Mesenchymal stem cell (in vitro differentiated cells and primary cell): ENCODE measurements at regions not wholly inside any gene's neighbourhood (a gene's known extent, or its start where the extent isn't known, plus 50 kb on each side); places are given as distances from the start of the nearest gene placed in this dataset.
A peak's percentile ranks its signal among the peaks of the same experiment; 100 is the strongest.

Experiments used
- DNase-seq: peaks from one replicate; pipeline ENCODE4 v3.0.0-alpha.2; 2013
- H2AFZ ChIP-seq: one replicate; pipeline ENCODE4 v1.6.1; 2013; ENCODE audit warnings: low read depth, mild to moderate bottlenecking, control low read depth, inconsistent platforms, low read length, moderate library complexity
- H2AK5ac ChIP-seq: 2 replicates; pipeline ENCODE4 v1.6.1; 2013; ENCODE audit warnings: low read length, moderate library complexity, mild to moderate bottlenecking, inconsistent platforms; ENCODE audit not compliant: severe bottlenecking
- H2BK120ac ChIP-seq: one replicate; pipeline ENCODE4 v1.6.1; 2013; ENCODE audit warnings: low read depth, mild to moderate bottlenecking, inconsistent platforms, low read length, moderate library complexity
- H2BK12ac ChIP-seq, 2 experiments: one replicate each; pipeline ENCODE4 v1.6.1; 2013; ENCODE audit warnings: inconsistent platforms in 2 of 2, low read length in 2 of 2, mild to moderate bottlenecking in 2 of 2, moderate library complexity in 2 of 2, control low read depth in 1 of 2
- H2BK15ac ChIP-seq: one replicate; pipeline ENCODE4 v1.6.1; 2013; ENCODE audit warnings: mild to moderate bottlenecking, low read depth, inconsistent platforms; ENCODE audit not compliant: poor library complexity, severe bottlenecking
- H2BK5ac ChIP-seq: 2 replicates; pipeline ENCODE4 v1.6.1; 2013; ENCODE audit warnings: low read depth, mild to moderate bottlenecking, low read length, control low read depth, inconsistent platforms; ENCODE audit not compliant: poor library complexity, severe bottlenecking
- H3K14ac ChIP-seq, 2 experiments: one replicate each; pipeline ENCODE4 v1.6.1; 2013; ENCODE audit warnings: inconsistent platforms in 2 of 2, low read length in 2 of 2, control low read depth in 1 of 2, mild to moderate bottlenecking in 1 of 2, moderate library complexity in 1 of 2
- H3K18ac ChIP-seq, 2 experiments: one replicate each; pipeline ENCODE4 v1.6.1; 2013; ENCODE audit warnings: inconsistent platforms in 2 of 2, low read length in 2 of 2, control low read depth in 1 of 2, low read depth in 1 of 2, mild to moderate bottlenecking in 1 of 2
- H3K23ac ChIP-seq, 2 experiments: one replicate each; pipeline ENCODE4 v1.6.1; 2013; ENCODE audit warnings: inconsistent platforms in 2 of 2, low read length in 2 of 2, mild to moderate bottlenecking in 2 of 2, moderate library complexity in 2 of 2, control low read depth in 1 of 2
- H3K27ac ChIP-seq: 2 replicates; pipeline ENCODE4 v1.5.1; 2013; ENCODE audit warnings: mild to moderate bottlenecking, moderate library complexity, low read length, control low read depth, inconsistent platforms; ENCODE audit not compliant: poor library complexity, severe bottlenecking
- H3K27me3 ChIP-seq, 2 experiments: 2 replicates each; pipeline versions ENCODE4 v1.6.1 to v1.7.0; 2013; ENCODE audit warnings: low read length in 2 of 2, mild to moderate bottlenecking in 2 of 2, moderate library complexity in 2 of 2, control low read depth in 1 of 2, inconsistent platforms in 1 of 2; ENCODE audit not compliant: control insufficient read depth in 1 of 2, insufficient read depth in 1 of 2
- H3K36me3 ChIP-seq, 2 experiments: 2 replicates each; pipeline versions ENCODE4 v1.6.1 to v1.7.0; 2013; ENCODE audit warnings: low read length in 2 of 2, control low read depth in 1 of 2, inconsistent platforms in 1 of 2, low read depth in 1 of 2, mild to moderate bottlenecking in 1 of 2; ENCODE audit not compliant: insufficient read depth in 2 of 2, control insufficient read depth in 1 of 2
- H3K4ac ChIP-seq, 2 experiments: one replicate each; pipeline ENCODE4 v1.6.1; 2013; ENCODE audit warnings: inconsistent platforms in 2 of 2, low read length in 2 of 2, mild to moderate bottlenecking in 2 of 2, moderate library complexity in 2 of 2, control low read depth in 1 of 2, low read depth in 1 of 2
- H3K4me1 ChIP-seq: 2 replicates; pipeline ENCODE4 v1.6.1; 2013; ENCODE audit warnings: low read depth, low read length, control low read depth; ENCODE audit not compliant: control insufficient read depth, insufficient read depth
- H3K4me2 ChIP-seq: 2 replicates; pipeline ENCODE4 v1.6.1; 2013; ENCODE audit warnings: low read length, mild to moderate bottlenecking, inconsistent platforms; ENCODE audit not compliant: poor library complexity, severe bottlenecking
- H3K4me3 ChIP-seq, 2 experiments: 2 replicates each; pipeline versions ENCODE4 v1.5.1 to v1.7.0; 2013; ENCODE audit warnings: low read length in 2 of 2, mild to moderate bottlenecking in 2 of 2, control low read depth in 1 of 2, low read depth in 1 of 2; ENCODE audit not compliant: insufficient read depth in 1 of 2
- H3K79me1 ChIP-seq: replicated peaks from 2 replicates; pipeline ENCODE4 v1.6.1; 2013; ENCODE audit warnings: mild to moderate bottlenecking, control low read depth, low read length, inconsistent platforms; ENCODE audit not compliant: poor library complexity, severe bottlenecking
- H3K9ac ChIP-seq: 2 replicates; pipeline ENCODE4 v1.7.0; 2013; ENCODE audit warnings: mild to moderate bottlenecking, low read length, moderate library complexity
- H3K9me3 ChIP-seq: 2 replicates; pipeline ENCODE4 v1.7.0; 2013; ENCODE audit warnings: mild to moderate bottlenecking, low read length; ENCODE audit not compliant: control insufficient read depth
- H4K8ac ChIP-seq: one replicate; pipeline ENCODE4 v1.6.1; 2013; ENCODE audit warnings: inconsistent platforms, mild to moderate bottlenecking, low read length, moderate library complexity
- H4K91ac ChIP-seq: one replicate; pipeline ENCODE4 v1.6.1; 2013; ENCODE audit warnings: mild to moderate bottlenecking, low read length, inconsistent platforms
- WGBS: methylation state at CpG from one replicate; pipeline ENCODE4 v1.1.7; 2013; ENCODE audit warnings: mixed read lengths; 5-methylcytosine and 5-hydroxymethylcytosine counted together

- H3K9me3 ChIP-seq = no peaks in the 10 kb centered on the region
- no peak overlapping the region for H2BK120ac ChIP-seq
- H4K8ac ChIP-seq = no peak overlapping the region
- H3K14ac ChIP-seq = no peak overlapping the region
- H3K4me2 ChIP-seq = no peak overlapping the region
- no peak for DNase-seq
- no peak overlapping the region for H4K91ac ChIP-seq
- no peak overlapping the region for H3K18ac ChIP-seq
- no peak overlapping the region for H3K4ac ChIP-seq
- no peaks in the 10 kb centered on the region for H3K27me3 ChIP-seq
- H2AFZ ChIP-seq = no peak overlapping the region
- H3K27ac ChIP-seq = no peak overlapping the region
- no peak overlapping the region for H2BK15ac ChIP-seq
- 83% methylated on average over 6 of the region's 7 CpGs for WGBS
- H2AK5ac ChIP-seq = no peak overlapping the region
- no peaks in the 10 kb centered on the region for H3K36me3 ChIP-seq
- H3K4me3 ChIP-seq = no peak overlapping the region
- no peak overlapping the region for H3K9ac ChIP-seq
- no peak overlapping the region for H2BK12ac ChIP-seq
- no peaks in the 10 kb centered on the region for H3K79me1 ChIP-seq
- H3K4me1 ChIP-seq = no peaks in the 10 kb centered on the region
- no peak overlapping the region for H2BK5ac ChIP-seq
- H3K23ac ChIP-seq = no peak overlapping the region
Observed at GRCh38 chrX:144494074-144494473, 610.2 kb downstream of the UBE2NL start.

GRCh38 chrX:144531877-144532276 lies 648.0 kb downstream of the UBE2NL start:
- 68% methylated on average over 2 of the region's 3 CpGs for WGBS
- no peak for DNase-seq
- Histone ChIP-seq H2BK120ac (no peak overlapping the region), H2AK5ac (no peak overlapping the region), H3K4me3 (no peak overlapping the region), H4K91ac (no peak overlapping the region), H3K23ac (no peak overlapping the region), H3K27ac (no peak overlapping the region), H2BK5ac (no peak overlapping the region), H3K14ac (no peak overlapping the region), H3K27me3 (no peaks in the 10 kb centered on the region), H3K18ac (no peak overlapping the region), H4K8ac (no peak overlapping the region), H3K4me1 (no peaks in the 10 kb centered on the region), H3K9me3 (no peaks in the 10 kb centered on the region), H3K4me2 (no peak overlapping the region), H2AFZ (no peak overlapping the region), H3K9ac (no peak overlapping the region), H3K36me3 (no peaks in the 10 kb centered on the region), H3K79me1 (no peaks in the 10 kb centered on the region), H2BK15ac (no peak overlapping the region), H3K4ac (no peak overlapping the region), H2BK12ac (no peak overlapping the region)

DNA sequence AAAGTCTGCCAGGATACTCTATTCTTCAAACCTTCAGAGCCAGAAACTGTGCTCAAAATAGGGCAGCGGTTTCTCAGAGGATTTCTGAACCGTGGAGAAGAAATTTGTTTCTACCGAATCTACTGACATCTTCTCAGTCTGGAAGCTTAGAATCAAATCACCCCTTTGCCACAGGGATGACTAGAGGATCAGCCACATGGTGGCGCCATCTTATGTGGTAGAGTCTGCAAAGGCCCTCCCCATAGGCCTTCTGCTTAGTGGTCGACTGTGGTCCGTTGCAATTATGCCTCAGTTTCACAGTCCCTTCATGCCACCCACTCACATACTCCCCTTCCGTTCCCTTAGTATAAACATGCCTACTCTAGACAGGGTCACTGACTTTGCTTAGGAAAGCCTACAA lies 680.7 kb upstream of the SPANXN1 start:
- no peak overlapping the region for H4K8ac ChIP-seq
- no peak overlapping the region for H2BK5ac ChIP-seq
- H2BK15ac ChIP-seq = no peak overlapping the region
- H2AK5ac ChIP-seq = no peak overlapping the region
- H3K79me1 ChIP-seq = no peaks in the 10 kb centered on the region
- 65% methylated on average over 5 of the region's 7 CpGs for WGBS
- H3K9ac ChIP-seq = no peak overlapping the region
- H3K27me3 ChIP-seq = no peaks in the 10 kb centered on the region
- no peak overlapping the region for H4K91ac ChIP-seq
- H3K4me2 ChIP-seq = no peak overlapping the region
- no peak overlapping the region for H2BK12ac ChIP-seq
- no peak overlapping the region for H2BK120ac ChIP-seq
- no peaks in the 10 kb centered on the region for H3K36me3 ChIP-seq
- no peak overlapping the region for H3K27ac ChIP-seq
- H3K4me1 ChIP-seq = no peaks in the 10 kb centered on the region
- no peak overlapping the region for H3K4ac ChIP-seq
- H3K4me3 ChIP-seq = no peak overlapping the region
- no peak overlapping the region for H3K18ac ChIP-seq
- H3K23ac ChIP-seq = no peak overlapping the region
- DNase-seq = peak; percentile 0
- H3K14ac ChIP-seq = no peak overlapping the region
- H2AFZ ChIP-seq = no peak overlapping the region
- H3K9me3 ChIP-seq = no peaks in the 10 kb centered on the region

DNA sequence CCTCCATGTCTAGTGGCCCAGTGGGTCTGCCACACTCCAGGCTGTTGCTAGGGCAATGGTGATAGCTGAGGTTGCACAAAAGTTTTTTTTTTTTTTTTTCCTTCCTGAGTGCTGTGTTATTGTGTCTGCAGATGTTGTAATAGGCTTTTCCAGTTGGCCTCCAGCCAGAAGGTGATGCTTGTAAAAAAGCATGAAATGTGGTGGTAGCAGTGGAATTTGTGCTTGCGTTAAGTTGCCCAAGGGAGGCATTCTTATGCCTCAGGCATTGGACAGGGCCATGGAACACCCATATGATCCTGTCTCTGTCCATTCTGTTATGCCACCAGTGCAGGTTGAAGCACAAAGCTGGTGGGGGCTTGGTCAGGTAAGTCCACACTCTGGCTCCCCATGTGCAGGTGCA lies 660.5 kb upstream of the SPANXN1 start:
- Histone ChIP-seq H2BK15ac (no peak overlapping the region), H2BK12ac (no peak overlapping the region), H2AFZ (no peak overlapping the region), H3K36me3 (no peaks in the 10 kb centered on the region), H4K91ac (no peak overlapping the region), H3K18ac (no peak overlapping the region), H3K4ac (no peak overlapping the region), H3K4me1 (no peaks in the 10 kb centered on the region), H3K4me2 (no peak overlapping the region), H3K14ac (no peak overlapping the region), H3K27ac (no peak overlapping the region), H4K8ac (no peak overlapping the region), H3K23ac (no peak overlapping the region), H2BK120ac (no peak overlapping the region), H2AK5ac (no peak overlapping the region), H3K79me1 (no peaks in the 10 kb centered on the region), H2BK5ac (no peak overlapping the region), H3K9me3 (no peaks in the 10 kb centered on the region), H3K27me3 (no peaks in the 10 kb centered on the region), H3K9ac (no peak overlapping the region), H3K4me3 (no peak overlapping the region)
- WGBS = 75% methylated on average over 1 of the region's 1 CpG
- DNase-seq = peak; percentile 64
